ENCODE measurements at regions not wholly inside any gene's neighbourhood (a gene's known extent, or its start where the extent isn't known, plus 50 kb on each side); places are given as distances from the start of the nearest gene placed in this dataset.

GRCh38 chr10:4057021-4057420 lies 272.0 kb upstream of the KLF6 start:
- in situ Hi-C loops (cut with HindIII; ENCODE audit: low pct_unique_long_range_greater_than_20kb, low sequenced_read_pairs) = no loop called here
- DNase-seq (ENCODE audit: low read depth) = no peak

- no peak for DNase-seq (ENCODE audit: low read depth)
- in situ Hi-C loops (cut with HindIII; ENCODE audit: low pct_unique_long_range_greater_than_20kb, low sequenced_read_pairs) = no loop called here
These were observed 269.8 kb upstream of the KLF6 start for GRCh38 chr10:4054656-4055435.

DNA sequence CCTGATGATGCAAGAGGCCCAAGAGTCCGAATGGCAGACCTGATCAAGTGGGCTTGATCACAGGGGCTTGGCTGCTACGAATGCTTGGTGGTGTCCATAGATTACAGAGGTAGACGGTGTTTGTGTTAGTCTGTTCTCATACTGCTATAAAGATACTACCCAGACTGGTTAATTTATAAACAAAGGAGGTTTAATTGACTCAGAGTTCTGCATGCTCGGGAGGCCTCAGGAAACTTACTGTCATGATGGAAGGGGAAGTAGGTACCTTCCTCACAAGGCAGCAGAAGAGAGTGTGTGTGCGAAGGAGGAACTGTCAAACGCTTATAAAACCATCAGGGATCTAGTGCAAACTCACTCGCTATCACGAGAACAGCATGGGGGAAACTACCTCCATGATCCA lies 268.9 kb upstream of the KLF6 start:
- DNase-seq (ENCODE audit: low read depth) = no peak
- in situ Hi-C loops (cut with HindIII; ENCODE audit: low pct_unique_long_range_greater_than_20kb, low sequenced_read_pairs) = no loop called here

DNA sequence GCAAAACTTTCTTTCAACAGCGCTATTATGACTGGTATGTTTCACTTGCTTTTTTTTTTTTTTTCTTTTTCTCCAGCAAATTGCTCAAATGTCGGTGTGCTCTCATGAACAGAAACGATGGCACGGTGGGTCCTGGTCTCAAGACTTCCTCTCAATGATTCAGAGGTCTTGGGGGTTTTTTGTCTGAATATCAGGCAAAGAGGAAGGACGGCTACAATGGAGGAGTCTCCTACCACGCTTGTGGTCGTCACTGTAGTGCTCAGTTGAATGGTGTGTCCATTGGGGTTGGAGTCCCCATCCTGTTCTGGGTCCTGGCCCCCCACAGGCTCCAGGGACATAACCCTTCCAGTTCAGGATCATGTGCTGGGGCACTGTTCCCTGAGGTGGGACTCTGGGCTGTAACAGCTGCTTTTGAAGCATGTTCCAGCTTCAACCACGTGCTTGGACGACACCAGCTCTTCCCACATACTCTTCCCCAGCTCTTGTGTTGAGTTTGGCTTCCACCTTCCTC lies 266.7 kb upstream of the KLF6 start:
- in situ Hi-C loops (cut with HindIII; ENCODE audit: low pct_unique_long_range_greater_than_20kb, low sequenced_read_pairs) = no loop called here
- DNase-seq (ENCODE audit: low read depth) = no peak

DNA sequence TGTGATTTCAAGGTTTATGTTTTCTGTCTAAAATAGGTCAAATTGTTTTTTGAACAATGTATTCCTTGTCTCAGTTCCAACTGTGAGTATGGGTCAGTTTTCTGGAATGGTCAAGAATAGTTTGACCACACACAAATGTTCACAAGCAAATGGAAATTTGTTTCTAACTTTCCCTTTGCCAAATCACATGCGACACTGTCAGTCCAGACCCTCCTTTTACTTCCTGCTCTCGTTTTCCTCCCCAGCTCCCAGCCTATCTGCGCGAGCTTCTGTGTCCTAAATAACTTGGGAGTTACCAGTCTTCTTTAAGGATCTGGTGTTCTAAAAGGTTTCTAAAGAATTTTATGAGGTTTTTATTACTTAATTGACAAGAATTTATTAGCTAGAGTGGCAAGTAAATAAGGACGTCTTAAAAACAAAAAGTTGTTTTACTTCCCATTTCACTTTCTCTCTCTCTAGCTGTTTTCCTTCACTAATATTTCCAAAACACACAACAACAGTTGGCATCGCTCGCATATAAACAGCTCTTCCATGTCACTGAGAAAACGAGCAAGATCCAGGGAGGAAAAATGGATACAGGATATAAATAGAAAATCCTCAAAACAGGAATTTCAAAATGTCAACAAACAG lies 266.1 kb upstream of the KLF6 start:
- in situ Hi-C loops (cut with HindIII; ENCODE audit: low pct_unique_long_range_greater_than_20kb, low sequenced_read_pairs) = no loop called here
- no peak for DNase-seq (ENCODE audit: low read depth)

- DNase-seq (ENCODE audit: low read depth) = no peak
- in situ Hi-C loops (cut with HindIII; ENCODE audit: low pct_unique_long_range_greater_than_20kb, low sequenced_read_pairs) = no loop called here
These were observed 265.1 kb upstream of the KLF6 start for GRCh38 chr10:4050061-4050460.

DNA sequence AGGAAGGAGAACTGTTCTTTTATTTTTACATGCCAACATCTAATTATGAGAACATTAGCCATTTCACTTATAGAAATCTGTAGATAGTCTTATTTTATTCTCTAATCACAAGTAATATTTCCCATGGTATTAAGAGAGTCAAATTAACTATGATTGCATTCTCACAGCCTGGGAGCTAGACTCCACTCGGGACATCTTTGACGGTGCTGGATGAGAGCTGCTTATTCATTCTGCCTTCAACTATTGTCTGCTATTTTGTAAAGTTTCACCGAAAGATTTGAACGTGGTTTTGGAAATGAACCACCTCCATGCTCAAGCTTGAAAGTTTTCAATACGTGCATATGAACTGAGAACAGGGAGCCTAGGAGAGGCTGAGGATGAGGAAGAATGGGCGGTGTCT lies 264.3 kb upstream of the KLF6 start:
- in situ Hi-C loops (cut with HindIII; ENCODE audit: low pct_unique_long_range_greater_than_20kb, low sequenced_read_pairs) = no loop called here
- DNase-seq (ENCODE audit: low read depth) = no peak

- no peak for DNase-seq (ENCODE audit: low read depth)
- in situ Hi-C loops (cut with HindIII; ENCODE audit: low pct_unique_long_range_greater_than_20kb, low sequenced_read_pairs) = no loop called here
These were observed 263.3 kb upstream of the KLF6 start for GRCh38 chr10:4048236-4048864.

- in situ Hi-C loops (cut with HindIII; ENCODE audit: low pct_unique_long_range_greater_than_20kb, low sequenced_read_pairs) = no loop called here
These were observed 261.8 kb upstream of the KLF6 start for GRCh38 chr10:4046712-4047354.

DNA sequence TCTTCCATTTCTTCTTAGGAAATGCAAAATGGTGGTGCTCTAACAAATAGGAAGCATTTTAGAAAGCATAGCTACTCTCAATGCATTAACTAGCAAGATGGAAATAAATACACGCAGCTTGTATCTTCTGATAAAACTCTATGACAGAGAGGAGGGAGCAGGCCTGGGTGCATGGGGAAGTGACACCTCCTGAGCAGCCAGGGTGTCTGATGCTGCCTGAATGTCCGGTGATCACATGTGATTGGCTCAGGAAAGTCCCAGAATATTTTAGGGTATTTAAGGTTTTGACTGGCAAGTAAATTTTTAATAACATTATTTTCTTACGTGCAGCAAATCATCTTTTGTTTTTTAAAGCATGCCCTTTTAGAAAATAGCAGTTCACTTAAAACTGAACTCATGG lies 261.0 kb upstream of the KLF6 start:
- in situ Hi-C loops (cut with HindIII; ENCODE audit: low pct_unique_long_range_greater_than_20kb, low sequenced_read_pairs) = no loop called here
- DNase-seq (ENCODE audit: low read depth) = no peak

More at GRCh38 chr10:4046712-4047354, 261.8 kb upstream of the KLF6 start:
- no peak for DNase-seq (ENCODE audit: low read depth)

- no peak for DNase-seq (ENCODE audit: low read depth)
- in situ Hi-C loops (cut with HindIII; ENCODE audit: low pct_unique_long_range_greater_than_20kb, low sequenced_read_pairs) = no loop called here
These were observed 259.1 kb upstream of the KLF6 start for GRCh38 chr10:4043897-4044665.

DNA sequence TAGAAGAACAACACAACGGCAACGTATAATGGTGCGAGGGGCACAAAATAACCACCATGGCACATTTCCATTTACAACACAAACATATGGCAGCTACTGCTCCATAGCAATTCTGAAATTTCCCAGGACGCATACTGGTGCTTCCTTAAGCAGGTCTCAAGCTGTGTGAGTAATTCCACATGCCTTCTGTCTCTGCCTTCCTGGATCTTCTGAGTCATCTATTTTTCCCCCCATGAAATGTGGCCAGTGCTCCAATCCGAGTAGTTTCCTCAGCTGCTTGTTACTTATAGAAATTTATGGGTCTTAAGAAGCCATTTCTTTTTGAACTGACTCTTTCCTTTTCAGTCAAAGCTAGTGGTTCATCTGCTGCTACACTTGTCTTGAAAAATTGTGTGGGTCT lies 256.6 kb upstream of the KLF6 start:
- DNase-seq (ENCODE audit: low read depth) = no peak
- in situ Hi-C loops (cut with HindIII; ENCODE audit: low pct_unique_long_range_greater_than_20kb, low sequenced_read_pairs) = no loop called here

DNA sequence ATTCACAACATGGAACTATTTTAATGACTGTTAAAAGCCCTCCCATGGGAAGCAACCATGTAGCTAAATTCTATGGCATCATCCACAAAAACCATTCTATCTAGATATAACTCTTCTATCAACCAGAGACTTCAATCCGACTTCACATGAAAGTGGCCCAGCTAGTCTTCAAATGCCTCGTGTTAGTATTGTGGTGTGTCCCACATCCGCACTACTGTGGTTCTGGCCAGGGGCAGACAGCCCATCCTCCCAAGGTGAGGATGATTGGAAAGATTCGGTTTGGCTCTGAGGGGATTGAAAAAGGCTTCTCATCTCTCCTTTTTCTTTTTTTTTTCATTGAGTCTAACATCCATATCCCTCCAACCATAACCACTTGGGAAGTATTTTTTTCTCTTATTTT lies 253.0 kb upstream of the KLF6 start:
- no peak for DNase-seq (ENCODE audit: low read depth)
- in situ Hi-C loops (cut with HindIII; ENCODE audit: low pct_unique_long_range_greater_than_20kb, low sequenced_read_pairs) = no loop called here

DNA sequence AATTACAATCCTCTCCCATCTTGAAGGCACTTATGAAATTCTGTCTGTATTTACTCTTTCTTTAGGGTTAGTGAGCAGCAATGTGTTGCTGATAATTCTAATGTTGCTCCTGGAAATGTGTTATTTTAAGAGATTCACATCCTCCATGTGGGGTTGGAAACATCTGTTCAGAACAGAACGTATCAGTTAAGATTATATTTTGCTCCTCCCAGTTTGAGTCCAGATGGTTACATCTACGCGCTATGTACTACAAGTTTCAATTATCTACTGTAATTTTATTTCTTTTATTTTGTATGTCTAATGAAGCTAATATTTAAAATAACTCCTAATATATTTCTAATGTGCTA lies 250.6 kb upstream of the KLF6 start:
- in situ Hi-C loops (cut with HindIII; ENCODE audit: low pct_unique_long_range_greater_than_20kb, low sequenced_read_pairs) = no loop called here
- no peak for DNase-seq (ENCODE audit: low read depth)

DNA sequence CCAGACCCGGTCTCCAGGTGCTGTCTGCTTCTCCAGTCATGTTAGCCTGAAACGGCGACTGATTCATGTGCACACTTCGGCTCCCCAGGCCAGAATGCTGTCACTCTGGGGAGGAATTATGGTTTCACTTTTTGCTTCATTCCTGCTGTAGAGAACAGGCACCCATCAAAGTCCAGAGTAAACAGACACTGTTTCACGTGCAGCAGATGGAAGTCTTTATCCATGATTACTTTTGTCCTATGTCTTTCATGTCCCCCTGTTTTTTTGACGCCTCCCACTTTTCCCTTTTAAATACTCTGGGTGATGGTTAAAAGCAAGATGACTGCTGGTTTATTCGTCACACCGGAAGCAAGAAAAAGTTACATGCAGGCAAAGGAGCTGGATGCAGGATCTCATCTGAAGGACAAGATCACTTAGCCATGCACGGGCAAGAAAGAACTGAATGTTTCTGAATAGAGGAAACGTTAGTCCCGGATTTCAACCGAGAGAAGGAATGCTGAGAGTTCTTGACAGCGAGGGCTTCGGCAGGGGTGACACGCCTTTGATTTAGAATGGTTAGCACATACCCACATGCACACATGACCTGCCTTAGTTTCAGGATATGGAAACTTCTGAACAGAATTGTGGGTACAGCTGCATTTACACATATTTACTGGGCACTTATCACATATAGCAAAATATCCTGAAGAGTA lies 250.0 kb upstream of the KLF6 start:
- DNase-seq (ENCODE audit: low read depth) = no peak
- in situ Hi-C loops (cut with HindIII; ENCODE audit: low pct_unique_long_range_greater_than_20kb, low sequenced_read_pairs) = no loop called here

- DNase-seq (ENCODE audit: low read depth) = no peak
- in situ Hi-C loops (cut with HindIII; ENCODE audit: low pct_unique_long_range_greater_than_20kb, low sequenced_read_pairs) = no loop called here
These were observed 248.4 kb upstream of the KLF6 start for GRCh38 chr10:4033341-4033896.

DNA sequence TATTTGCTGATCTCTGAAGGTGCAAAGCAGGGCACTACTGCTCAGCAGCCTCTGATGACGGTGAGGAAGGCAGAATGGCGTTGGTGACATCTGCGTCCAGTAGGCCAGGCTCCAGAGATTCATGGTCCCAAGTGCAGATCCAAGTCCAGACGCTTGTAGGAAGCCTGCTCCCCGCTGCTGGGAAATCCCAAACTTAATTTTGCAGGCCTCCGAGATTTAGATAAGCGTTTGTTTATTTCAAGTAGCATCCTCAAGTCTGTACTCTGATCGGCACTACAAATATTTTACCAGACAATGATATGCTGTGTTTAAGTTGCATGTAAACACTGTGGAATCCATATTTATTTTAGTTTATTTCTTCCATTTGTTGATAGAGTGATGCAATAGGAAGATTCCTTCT lies 244.9 kb upstream of the KLF6 start:
- DNase-seq (ENCODE audit: low read depth) = no peak
- in situ Hi-C loops (cut with HindIII; ENCODE audit: low pct_unique_long_range_greater_than_20kb, low sequenced_read_pairs) = no loop called here

Measured in Caki2 (cell line).